Activated B cell treated with CpG ODN at 0.5 μM for 24 hours (primary cell): ENCODE measurements at regions not wholly inside any gene's neighbourhood (a gene's known extent, or its start where the extent isn't known, plus 50 kb on each side); places are given as distances from the start of the nearest gene placed in this dataset.

Source experiments
- ATAC-seq: fragments of 200-7000 bp; cut with Tn5 transposase; one replicate; pipeline ENCODE4 v1.10.0; 2021; ENCODE audit warnings: low read depth, mild to moderate bottlenecking, moderate library complexity
- CTCF ChIA-PET: fragments of 350-600 bp; sonication (Branson Sonifier 250); formaldehyde crosslinking; loops from one replicate; lab custom pipeline; 2021; ENCODE audit warnings: antibody characterized with exemption; lab: Charles Lee
- POLR2A ChIA-PET: fragments of 350-600 bp; sonication (Branson Sonifier 250); formaldehyde crosslinking; loops from one replicate; lab custom pipeline; 2021; ENCODE audit warnings: antibody characterized with exemption; lab: Charles Lee
- DNase-seq: peaks from one replicate; pipeline ENCODE4 v3.0.0; 2022
- H3K27ac Mint-ChIP-seq: one replicate; pipeline ENCODE4 v1.8.0; 2020; ENCODE audit warnings: mixed read lengths
- H3K27me3 Mint-ChIP-seq: one replicate; pipeline ENCODE4 v1.8.0; 2021; ENCODE audit warnings: mixed read lengths
- H3K36me3 Mint-ChIP-seq: one replicate; pipeline ENCODE4 v1.8.0; 2021; ENCODE audit warnings: low read depth, mixed read lengths
- H3K4me1 Mint-ChIP-seq: one replicate; pipeline ENCODE4 v1.8.0; 2021; ENCODE audit warnings: mixed read lengths
- H3K4me3 Mint-ChIP-seq: one replicate; pipeline ENCODE4 v1.8.0; 2020; ENCODE audit warnings: mild to moderate bottlenecking, mixed read lengths
- H3K9me3 Mint-ChIP-seq: one replicate; pipeline ENCODE4 v1.8.0; 2020; ENCODE audit warnings: mixed read lengths
- CTCF ChIP-seq: fragments of 200-600 bp; IDR thresholded peaks from one replicate; pipeline ENCODE4 v1.8.0; 2022; ENCODE audit warnings: antibody characterized with exemption, mild to moderate bottlenecking
- intact Hi-C: fragments of 100-400 bp; cut with micrococcal nuclease; formaldehyde crosslinking; loops from one replicate; pipeline ENCODE4 v1.15.1; 2024

GRCh38 chr13:65843314-65843731 is 1386.8 kb downstream of the PCDH9 start:
- ChIA-PET POLR2A (no interaction called here), CTCF (no interaction called here)
- no peak for TF ChIP-seq CTCF
- intact Hi-C loops, result no loop called here
- Mint-ChIP-seq H3K4me3 (no peak overlapping the region), H3K4me1 (no peaks in the 10 kb centered on the region), H3K36me3 (no peaks in the 10 kb centered on the region), H3K9me3 (peaks cover 2% of the 10 kb centered on the region), H3K27me3 (no peaks in the 10 kb centered on the region), H3K27ac (no peak overlapping the region)
- ATAC-seq (no peak), DNase-seq (no peak)

- H3K27ac Mint-ChIP-seq, result no peak overlapping the region
- CTCF ChIA-PET, result no interaction called here
- H3K4me3 Mint-ChIP-seq, result no peak overlapping the region
- ATAC-seq, result no peak
- no peak for DNase-seq
- POLR2A ChIA-PET, result no interaction called here
- no peaks in the 10 kb centered on the region for H3K36me3 Mint-ChIP-seq
- H3K4me1 Mint-ChIP-seq, result no peaks in the 10 kb centered on the region
- intact Hi-C loops, result no loop called here
- H3K9me3 Mint-ChIP-seq, result peaks cover 2% of the 10 kb centered on the region
- no peak for TF ChIP-seq CTCF
- H3K27me3 Mint-ChIP-seq, result no peaks in the 10 kb centered on the region
Observed at GRCh38 chr13:65841156-65841555, 1389.0 kb downstream of the PCDH9 start.

- no peak for ATAC-seq
- DNase-seq, result no peak
- Mint-ChIP-seq H3K4me3 (no peak overlapping the region), H3K27ac (no peak overlapping the region), H3K27me3 (no peaks in the 10 kb centered on the region), H3K4me1 (no peaks in the 10 kb centered on the region), H3K36me3 (no peaks in the 10 kb centered on the region), H3K9me3 (no peaks in the 10 kb centered on the region)
- intact Hi-C loops, result no loop called here
- POLR2A ChIA-PET, result no interaction called here
- no peak for TF ChIP-seq CTCF
- CTCF ChIA-PET, result no interaction called here
Observed at GRCh38 chr13:65836066-65836465, 1394.1 kb downstream of the PCDH9 start.

- DNase-seq, result no peak
- Mint-ChIP-seq H3K27ac (no peak overlapping the region), H3K9me3 (no peaks in the 10 kb centered on the region), H3K27me3 (no peaks in the 10 kb centered on the region), H3K4me1 (no peaks in the 10 kb centered on the region), H3K4me3 (no peak overlapping the region), H3K36me3 (no peaks in the 10 kb centered on the region)
- ATAC-seq, result no peak
- CTCF ChIA-PET, result no interaction called here
- POLR2A ChIA-PET, result no interaction called here
- TF ChIP-seq CTCF, result no peak
- intact Hi-C loops, result no loop called here
Observed at GRCh38 chr13:65834897-65835296, 1395.2 kb downstream of the PCDH9 start.

GRCh38 chr13:65830411-65831205 is 1399.5 kb downstream of the PCDH9 start:
- ChIA-PET CTCF (no interaction called here), POLR2A (no interaction called here)
- H3K4me1 Mint-ChIP-seq, result no peaks in the 10 kb centered on the region
- H3K36me3 Mint-ChIP-seq, result no peaks in the 10 kb centered on the region
- ATAC-seq, result no peak
- no peak overlapping the region for H3K4me3 Mint-ChIP-seq
- no peak for DNase-seq
- intact Hi-C loops, result no loop called here
- H3K27ac Mint-ChIP-seq, result no peak overlapping the region
- TF ChIP-seq CTCF, result no peak
- no peaks in the 10 kb centered on the region for H3K9me3 Mint-ChIP-seq
- no peaks in the 10 kb centered on the region for H3K27me3 Mint-ChIP-seq
